Uterus (tissue), 2 donors: ENCODE measurements at regions not wholly inside any gene's neighbourhood (a gene's known extent, or its start where the extent isn't known, plus 50 kb on each side); places are given as distances from the start of the nearest gene placed in this dataset.

Source experiments
- POLR2A ChIP-seq, 2 donors: fragments of 450-650 bp; IDR thresholded peaks; one replicate each; pipeline ENCODE4 v1.6.1; 2016; ENCODE audit warnings: antibody characterized with exemption in 2 of 2, mild to moderate bottlenecking in 1 of 2, moderate library complexity in 1 of 2
- TF ChIP-seq, protein P1 (sequence below), 4 experiments: fragments of 200-600 bp in 2 of 4; fragments of 450-650 bp in 2 of 4; sonication (generic) in 2 of 4; IDR thresholded peaks; one replicate each; pipeline ENCODE4 v1.5.1; 2016 to 2019; ENCODE audit warnings: antibody characterized with exemption in 4 of 4, mild to moderate bottlenecking in 2 of 4, moderate library complexity in 1 of 4

DNA sequence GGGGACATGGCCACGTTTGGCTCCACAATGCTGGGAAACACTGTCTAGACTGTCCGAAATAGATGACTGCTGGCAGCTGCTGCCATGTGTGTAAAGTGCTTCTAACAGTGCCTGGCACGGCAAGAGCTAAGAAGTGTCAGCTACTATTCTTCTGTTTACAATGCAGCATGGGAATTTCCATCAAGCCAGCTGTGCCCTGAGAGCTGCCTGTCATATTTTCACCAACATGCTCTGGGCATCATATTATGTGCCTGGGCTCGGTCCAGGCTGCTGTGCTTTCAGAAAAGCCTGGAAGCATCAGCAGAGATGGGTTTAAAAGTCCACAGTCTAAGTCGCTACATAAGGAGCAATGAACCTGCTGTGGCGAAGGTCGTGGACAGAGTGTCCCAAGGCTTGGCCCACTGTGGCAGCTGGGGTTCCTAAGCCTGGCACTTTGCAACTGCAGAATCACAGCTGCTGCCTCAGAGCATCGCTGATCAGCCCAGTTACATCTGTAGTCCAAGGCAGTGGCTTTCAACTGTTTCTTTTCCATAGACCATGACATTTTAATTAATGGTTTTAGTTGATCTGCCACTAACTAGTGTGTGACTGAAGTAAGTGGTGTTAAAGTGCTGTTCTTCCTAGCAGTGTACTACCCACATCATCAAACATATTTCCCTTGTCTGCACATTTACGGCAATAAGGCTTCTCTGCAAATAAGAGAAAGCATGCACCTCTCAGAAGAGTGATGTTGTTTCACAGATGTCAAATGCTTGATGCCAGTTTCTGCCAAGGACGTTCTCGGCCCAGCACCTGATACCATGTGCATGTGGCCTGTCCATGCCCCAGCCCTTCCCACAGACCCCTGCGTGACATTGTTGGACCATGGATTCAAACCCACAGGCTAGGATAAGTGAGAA, 95.7 kb upstream of the C1QTNF9B start:
- TF ChIP-seq, protein P1, sequence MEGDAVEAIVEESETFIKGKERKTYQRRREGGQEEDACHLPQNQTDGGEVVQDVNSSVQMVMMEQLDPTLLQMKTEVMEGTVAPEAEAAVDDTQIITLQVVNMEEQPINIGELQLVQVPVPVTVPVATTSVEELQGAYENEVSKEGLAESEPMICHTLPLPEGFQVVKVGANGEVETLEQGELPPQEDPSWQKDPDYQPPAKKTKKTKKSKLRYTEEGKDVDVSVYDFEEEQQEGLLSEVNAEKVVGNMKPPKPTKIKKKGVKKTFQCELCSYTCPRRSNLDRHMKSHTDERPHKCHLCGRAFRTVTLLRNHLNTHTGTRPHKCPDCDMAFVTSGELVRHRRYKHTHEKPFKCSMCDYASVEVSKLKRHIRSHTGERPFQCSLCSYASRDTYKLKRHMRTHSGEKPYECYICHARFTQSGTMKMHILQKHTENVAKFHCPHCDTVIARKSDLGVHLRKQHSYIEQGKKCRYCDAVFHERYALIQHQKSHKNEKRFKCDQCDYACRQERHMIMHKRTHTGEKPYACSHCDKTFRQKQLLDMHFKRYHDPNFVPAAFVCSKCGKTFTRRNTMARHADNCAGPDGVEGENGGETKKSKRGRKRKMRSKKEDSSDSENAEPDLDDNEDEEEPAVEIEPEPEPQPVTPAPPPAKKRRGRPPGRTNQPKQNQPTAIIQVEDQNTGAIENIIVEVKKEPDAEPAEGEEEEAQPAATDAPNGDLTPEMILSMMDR (IDR thresholded peaks at IDR 0.05) = no peak
- TF ChIP-seq POLR2A (IDR thresholded peaks at IDR 0.05) = no peak
